GM21528 (cell line): ENCODE measurements at regions not wholly inside any gene's neighbourhood (a gene's known extent, or its start where the extent isn't known, plus 50 kb on each side); places are given as distances from the start of the nearest gene placed in this dataset.
"Not testable (repeated sequence)": the region's sequence is repeated elsewhere in the genome, so short reads cannot be mapped to it uniquely, and the experiment has no call there.

Experiments
- ATAC-seq: cut with Tn5 transposase; IDR thresholded peaks from one replicate; pipeline ENCODE4 v1.9.1; 2021; ENCODE audit warnings: mild to moderate bottlenecking, moderate library complexity; ENCODE audit not compliant: unreplicated experiment, low FRiP score

DNA sequence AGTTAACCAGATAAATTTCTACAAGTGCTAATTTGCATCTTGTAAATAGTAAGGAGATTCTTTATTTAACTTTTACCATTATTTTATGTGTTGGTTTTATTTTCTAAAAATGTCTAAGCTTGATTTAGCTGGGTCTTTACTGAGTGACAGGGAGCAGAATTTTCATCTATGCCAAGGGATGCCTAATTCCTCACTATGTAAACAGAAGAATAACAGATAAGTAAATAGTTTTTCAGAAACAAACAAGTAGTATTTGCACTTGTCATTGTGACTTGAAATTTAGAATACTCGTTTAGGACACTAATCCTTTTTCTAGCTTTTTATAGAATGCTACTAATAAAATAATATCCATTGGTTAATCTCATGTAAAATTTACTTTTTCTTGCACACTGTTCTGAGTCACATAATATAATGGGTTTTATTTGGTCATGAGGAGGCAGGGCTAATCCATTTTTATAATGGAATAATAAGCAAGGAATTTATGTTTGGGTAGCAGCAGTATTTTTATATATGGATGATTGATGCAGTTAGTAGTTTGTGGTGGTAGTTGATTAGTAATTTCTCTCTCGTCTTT is 746.5 kb downstream of the SLC6A15 start:
- no peak for ATAC-seq

GRCh38 chr12:84161296-84161695 is 751.3 kb downstream of the SLC6A15 start:
- ATAC-seq: no peak

GRCh38 chr12:84159260-84159659 is 753.3 kb downstream of the SLC6A15 start:
- no peak for ATAC-seq

GRCh38 chr12:84157170-84157569 is 755.4 kb downstream of the SLC6A15 start:
- no peak for ATAC-seq

DNA sequence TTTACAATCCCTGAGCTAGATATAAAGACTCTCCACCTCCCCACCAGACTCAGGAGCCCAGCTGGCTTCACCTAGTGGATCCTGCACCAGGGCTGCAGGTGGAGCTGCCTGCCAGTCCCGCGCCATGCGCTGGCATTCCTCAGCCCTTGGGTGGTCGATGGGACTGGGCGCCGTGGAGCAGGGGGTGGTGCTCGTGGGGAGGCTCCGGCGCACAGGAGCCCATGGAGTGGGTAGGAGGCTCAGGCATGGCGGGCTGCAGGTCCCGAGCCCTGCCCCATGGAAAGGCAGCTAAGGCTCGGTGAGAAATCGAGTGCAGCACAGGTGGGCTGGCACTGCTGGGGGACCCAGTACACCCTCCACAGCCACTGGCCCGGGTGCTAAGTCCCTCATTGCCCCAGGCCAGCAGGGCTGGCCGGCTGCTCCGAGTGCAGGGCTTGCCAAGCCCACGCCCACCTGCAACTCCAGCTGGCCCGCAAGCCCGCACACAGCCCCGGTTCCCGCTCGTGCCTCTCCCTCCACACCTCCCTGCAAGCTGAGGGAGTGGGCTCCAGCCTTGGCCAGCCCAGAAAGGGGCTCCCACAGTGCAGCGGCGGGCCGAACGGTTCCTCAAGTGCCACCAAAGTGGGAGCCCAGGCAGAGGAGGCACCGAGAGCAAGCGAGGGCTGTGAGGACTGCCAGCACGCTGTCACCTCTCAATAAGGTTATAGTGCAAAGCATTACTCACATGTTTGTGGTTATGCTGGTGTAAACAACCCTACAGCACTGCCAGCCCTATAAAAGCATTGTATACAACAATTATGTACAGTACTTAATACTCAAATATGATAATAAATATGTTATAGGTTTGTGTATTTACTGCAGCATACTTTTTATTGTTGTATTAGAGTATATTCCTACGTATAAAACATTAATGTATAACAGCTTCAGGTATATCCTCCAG is 757.3 kb downstream of the SLC6A15 start:
- ATAC-seq: not testable (repeated sequence)

GRCh38 chr12:84154439-84154990 is 758.1 kb downstream of the SLC6A15 start:
- ATAC-seq: not testable (repeated sequence)

DNA sequence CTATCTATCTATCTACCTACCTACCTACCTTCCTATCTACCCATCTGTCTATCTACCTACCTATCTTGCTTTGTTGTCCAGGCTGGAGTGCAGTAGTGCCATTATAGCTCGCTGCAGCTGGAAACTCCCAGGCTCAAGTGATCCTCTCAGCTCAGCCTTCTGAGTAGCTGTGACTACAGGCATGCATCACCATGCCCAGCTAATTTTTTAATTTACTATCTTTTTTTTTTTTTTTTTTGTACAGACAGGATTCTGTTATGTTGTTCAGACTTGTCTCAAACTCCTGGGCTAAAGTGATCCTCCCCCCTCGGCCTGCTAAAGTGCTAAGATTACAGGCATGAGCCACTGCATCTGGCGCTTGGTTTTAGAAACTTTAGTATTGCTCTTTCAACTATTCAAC is 762.4 kb downstream of the SLC6A15 start:
- no peak for ATAC-seq

DNA sequence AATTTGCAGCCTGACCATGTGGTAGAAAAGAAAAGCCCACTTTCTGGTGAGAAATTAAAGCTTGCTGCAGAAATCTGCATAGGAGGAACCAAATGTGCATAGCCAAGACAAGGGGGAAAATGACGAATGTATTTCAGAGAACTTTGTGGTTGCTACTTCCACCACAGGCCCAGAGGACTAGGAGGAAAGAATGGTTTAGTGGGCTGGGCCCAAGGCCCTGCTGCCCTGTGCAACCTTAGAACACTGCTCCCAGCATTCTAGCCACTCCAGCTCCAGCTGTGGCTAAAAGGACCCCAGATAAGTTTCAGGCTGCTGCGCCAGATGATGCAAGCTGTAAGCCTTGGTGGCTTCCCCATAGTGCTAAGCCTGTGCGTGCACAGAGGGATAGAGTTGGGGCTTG is 764.3 kb downstream of the SLC6A15 start:
- no peak for ATAC-seq

DNA sequence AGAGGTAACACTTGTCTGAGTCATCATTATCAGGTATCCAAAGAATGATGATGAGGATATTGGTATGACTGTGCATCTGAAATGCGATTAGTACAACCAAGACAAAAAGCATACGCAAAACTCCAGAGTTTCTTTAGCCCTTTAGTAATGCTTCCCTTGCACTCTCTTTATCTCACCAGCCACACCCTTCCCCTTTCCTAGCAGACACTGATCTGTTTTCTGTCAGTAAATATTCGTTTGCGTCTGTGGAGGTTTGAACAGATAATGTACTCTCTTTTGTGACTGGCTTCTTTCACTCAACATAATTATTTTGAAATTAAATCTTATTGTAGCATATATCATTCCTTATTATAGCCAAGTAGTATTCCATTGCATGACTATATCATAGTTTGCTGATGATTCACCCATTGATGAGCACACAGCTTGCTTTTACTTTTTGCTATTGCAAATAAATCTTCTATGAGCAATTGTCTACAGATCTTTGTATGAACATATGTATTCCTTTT is 775.7 kb downstream of the SLC6A15 start:
- ATAC-seq: no peak

GRCh38 chr12:84135586-84136279 is 776.9 kb downstream of the SLC6A15 start:
- ATAC-seq: no peak

GRCh38 chr12:84134797-84135366 is 777.7 kb downstream of the SLC6A15 start:
- ATAC-seq: no peak

DNA sequence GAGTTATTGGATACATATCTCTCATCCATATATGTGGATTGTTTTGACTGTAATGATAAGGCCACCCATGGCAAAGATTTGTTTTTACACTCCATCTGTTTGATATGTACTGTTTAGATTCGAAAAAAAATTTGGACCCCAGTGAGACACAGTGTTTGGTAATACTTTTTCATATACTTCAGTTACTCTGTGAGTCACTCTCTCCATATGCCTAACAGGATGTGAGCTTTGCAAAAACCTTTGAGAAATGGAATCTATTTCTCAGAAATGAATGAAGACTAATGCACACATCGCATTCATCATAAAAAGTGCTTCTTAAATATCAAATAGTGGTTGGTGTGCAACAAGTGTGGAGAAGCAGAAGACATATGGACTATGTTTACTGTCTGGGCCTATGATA is 781.5 kb downstream of the SLC6A15 start:
- no peak for ATAC-seq

GRCh38 chr12:84128117-84128991 is 784.2 kb downstream of the SLC6A15 start:
- ATAC-seq: no peak

GRCh38 chr12:84124211-84124610 is 788.4 kb downstream of the SLC6A15 start:
- ATAC-seq: no peak

DNA sequence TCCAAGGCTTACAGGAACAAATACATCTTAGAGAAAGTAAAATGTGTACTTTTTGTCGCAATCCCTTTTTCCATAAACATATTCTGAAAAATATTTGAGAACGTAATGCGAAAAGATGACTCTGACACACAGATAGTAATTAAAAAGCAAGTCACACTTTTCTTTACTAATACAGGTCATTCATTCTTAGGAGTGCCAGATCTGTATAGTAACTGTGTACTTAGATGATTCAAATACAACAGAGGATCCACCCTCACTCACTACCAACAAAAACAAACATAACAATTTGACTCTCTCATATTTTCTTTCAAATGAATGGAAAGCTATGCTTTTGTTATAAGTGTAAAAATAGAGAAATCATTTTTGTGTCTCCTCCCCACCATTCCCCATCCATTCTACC is 795.4 kb downstream of the SLC6A15 start:
- ATAC-seq: no peak

DNA sequence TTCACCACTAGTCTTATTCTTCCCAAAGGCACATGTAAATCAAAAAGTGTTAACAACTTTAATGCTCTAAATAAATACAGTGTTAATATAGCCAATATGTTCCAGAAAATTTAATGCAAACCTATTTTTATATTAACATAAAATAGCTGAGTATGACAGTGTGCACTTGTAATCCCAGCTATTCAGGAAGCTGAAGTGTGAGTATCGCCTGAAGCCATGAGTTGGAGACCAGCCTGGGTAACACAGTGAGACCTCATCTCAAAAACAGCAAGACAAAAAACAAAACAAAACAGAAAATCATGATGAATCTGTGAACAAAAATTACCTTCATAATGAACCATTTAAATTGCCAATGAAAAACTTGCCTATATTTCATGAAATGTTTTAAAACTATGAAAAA is 798.9 kb downstream of the SLC6A15 start:
- no peak for ATAC-seq

GRCh38 chr12:84103886-84104285 is 808.7 kb downstream of the SLC6A15 start:
- not testable (repeated sequence) for ATAC-seq

GRCh38 chr12:84101963-84102362 is 810.6 kb downstream of the SLC6A15 start:
- not testable (repeated sequence) for ATAC-seq

DNA sequence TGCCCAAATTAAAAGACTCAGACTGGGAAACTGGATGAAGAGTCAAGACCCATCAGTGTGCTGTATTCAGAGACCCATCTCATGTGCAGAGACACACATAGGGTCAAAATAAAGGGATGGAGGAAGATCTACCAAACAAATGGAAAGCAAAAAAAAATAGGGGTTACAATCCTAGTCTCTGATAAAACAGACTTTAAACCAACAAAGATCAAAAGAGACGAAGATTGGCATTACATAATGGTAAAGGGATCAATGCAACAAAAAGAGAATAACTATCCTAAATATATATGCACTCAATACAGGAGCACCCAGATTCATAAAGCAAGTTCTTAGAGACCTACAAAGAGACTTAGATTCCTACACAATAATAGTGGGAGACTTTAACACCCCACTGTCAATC is 813.0 kb downstream of the SLC6A15 start:
- not testable (repeated sequence) for ATAC-seq

DNA sequence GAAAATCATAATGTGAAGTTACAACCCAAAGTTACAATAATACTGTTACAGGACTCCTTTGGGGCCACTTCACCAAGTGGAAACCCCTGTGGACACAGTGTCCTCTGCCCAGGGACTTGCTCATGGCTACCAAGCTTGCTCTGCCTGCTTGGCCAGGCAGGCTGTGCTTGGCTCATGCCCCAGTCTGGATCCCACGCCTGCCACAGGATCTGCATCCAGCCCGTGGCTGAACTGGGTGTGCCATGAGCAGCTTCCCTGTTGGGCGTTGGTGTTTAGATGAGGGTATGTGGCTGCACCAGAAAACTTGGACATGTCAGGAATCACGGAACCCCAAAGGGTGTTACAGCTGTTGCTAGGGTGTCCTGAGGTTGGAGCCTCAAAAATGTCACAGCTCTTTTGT is 820.9 kb downstream of the SLC6A15 start:
- ATAC-seq: no peak
